Cerebellar nuclear complex (tissue), 1 donor: ENCODE measurements at regions not wholly inside any gene's neighbourhood (a gene's known extent, or its start where the extent isn't known, plus 50 kb on each side); places are given as distances from the start of the nearest gene placed in this dataset.

Source experiments
- DNase-seq, 2 experiments: peaks; one replicate each; lab custom pipeline; 2025; lab: John Stamatoyannopoulos, UW

DNA sequence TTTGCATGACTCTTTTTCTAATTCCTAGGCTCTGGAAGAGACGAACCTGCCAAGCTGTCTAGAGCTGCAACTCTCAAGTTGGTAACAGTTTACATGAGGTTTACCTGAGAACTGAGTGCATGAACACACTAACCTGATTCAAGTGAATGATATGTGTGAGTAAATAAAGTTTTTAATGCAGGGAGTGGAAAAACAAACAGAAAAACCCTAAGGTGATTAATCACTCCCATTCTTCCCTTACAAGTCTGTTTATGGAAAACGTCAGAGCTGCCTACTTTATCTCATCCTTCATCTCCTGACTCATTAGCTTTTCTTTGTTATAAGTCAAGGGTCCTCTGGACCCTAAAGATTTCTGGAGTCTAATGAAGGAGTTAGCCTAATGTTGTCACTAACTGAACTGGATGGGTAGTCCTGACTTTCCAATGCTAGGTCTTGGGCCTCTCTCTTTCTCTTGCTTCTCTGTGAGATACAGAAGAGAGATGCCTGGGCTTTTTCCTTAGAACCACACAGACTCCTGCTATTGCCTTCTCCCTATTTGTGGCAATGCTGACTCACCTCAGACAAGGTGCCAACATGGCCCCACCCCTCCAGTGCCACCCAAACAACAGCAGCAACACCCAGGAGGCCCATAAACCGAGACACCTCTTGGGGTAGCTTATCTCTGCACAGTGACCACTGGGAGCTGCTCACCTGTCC lies 952.4 kb downstream of the EPHA4 start:
- DNase-seq = no peak

GRCh38 chr2:220626603-220627002 lies 945.5 kb downstream of the EPHA4 start:
- DNase-seq = no peak

- DNase-seq = no peak
Measured at GRCh38 chr2:220628252-220628651, 943.9 kb downstream of the EPHA4 start.

DNA sequence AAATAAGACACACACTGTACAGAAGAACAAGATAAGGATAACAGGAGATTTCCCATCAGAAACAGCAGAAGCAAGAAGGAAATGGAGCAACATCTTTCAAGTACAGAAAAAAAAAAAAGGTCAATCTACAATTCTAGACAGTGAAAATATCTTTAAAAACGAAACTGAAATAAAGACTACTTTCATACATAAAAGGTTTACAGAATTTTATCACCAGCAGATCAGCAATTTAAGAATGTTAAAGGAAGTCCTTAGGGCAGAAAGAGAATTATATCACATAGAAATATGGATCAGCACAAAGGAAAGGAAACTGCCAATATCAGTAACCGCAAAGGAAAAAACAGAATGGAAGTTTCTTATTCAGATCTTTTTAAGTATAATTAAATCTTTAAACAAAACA lies 931.0 kb downstream of the EPHA4 start:
- no peak for DNase-seq

- no peak for DNase-seq
Measured at GRCh38 chr2:220646424-220646823, 925.7 kb downstream of the EPHA4 start.

GRCh38 chr2:220648628-220649027 lies 923.5 kb downstream of the EPHA4 start:
- no peak for DNase-seq

DNA sequence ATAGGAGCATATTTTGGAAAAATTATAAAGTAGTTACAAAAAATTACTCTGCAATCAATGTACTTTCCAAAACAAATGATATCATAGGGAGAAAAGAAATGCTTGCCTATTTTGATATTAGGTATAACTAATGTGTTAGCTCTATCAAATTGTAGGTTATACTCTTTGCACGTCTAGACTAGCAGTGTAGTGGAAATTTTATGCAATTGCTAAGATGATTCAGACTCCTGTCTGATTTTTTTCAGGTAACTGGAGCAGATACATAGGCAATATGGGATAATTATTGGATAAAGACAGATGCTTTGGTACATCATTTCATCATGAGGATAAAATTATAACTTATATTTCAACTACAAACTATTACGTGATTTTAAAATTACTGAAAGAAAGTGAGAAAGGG lies 918.3 kb downstream of the EPHA4 start:
- no peak for DNase-seq

- no peak for DNase-seq
Measured at GRCh38 chr2:220654322-220654721, 917.8 kb downstream of the EPHA4 start.

- DNase-seq = no peak
Measured at GRCh38 chr2:220660277-220661145, 911.6 kb downstream of the EPHA4 start.

DNA sequence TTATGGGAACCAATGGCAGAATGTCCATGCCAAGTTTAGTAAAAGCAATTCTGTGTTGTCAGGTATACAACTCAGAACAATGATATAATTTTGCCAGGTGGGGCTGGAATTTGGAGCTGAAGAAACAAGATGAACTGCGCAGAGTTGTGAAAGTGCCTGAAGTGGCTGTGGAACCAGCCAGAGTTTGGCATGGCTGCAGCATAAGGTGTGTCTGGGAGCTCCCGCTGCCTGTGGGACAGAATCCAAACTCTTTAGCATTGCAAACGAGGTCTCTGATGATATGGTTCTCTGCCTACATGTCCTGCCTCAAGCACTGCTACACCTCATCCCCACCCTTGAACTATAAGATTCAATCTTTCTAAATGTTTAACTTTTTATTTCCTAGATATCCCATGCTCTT lies 909.7 kb downstream of the EPHA4 start:
- no peak for DNase-seq

DNA sequence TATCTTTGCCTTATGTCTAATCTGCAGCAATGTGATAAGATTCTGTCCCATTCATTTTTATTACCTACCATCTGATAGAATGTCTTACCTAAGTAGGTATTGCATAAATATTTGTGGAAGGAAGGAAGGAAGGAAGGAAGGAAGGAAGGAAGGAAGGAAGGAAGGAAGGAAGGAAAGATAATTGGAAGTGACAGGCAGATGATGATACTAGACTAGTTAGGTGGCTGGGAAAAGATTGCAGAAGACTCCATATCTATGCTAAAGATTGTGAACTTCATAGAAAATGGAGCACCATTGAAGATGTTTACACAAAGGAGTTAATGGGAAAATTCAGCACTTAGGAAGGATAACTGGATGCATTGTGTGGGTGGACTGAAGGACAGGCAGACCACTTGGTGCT lies 909.0 kb downstream of the EPHA4 start:
- no peak for DNase-seq

- no peak for DNase-seq
Measured at GRCh38 chr2:220664272-220665107, 907.6 kb downstream of the EPHA4 start.

GRCh38 chr2:220665108-220665471 lies 907.0 kb downstream of the EPHA4 start:
- DNase-seq = no peak

- no peak for DNase-seq
Measured at GRCh38 chr2:220669324-220669723, 902.8 kb downstream of the EPHA4 start.

DNA sequence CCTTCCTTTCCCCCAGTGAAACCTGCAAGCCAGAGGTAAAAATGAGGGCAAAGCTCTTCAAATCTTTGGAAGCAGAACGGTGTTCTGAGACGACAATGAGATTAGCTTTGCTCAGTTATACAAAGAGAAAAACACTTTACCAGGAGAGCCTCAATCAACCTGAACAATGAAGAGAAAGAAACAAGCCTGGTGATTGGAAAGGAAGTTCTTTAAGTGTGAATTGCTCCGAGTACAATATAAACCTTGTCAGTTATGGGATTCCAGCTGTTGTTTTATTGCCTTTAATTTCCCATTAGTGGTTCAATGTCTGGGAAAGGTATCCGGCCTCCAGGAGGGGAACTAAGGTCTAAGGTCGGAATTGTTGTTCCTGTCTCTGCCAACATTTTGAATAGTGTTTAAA lies 901.6 kb downstream of the EPHA4 start:
- DNase-seq = no peak

DNA sequence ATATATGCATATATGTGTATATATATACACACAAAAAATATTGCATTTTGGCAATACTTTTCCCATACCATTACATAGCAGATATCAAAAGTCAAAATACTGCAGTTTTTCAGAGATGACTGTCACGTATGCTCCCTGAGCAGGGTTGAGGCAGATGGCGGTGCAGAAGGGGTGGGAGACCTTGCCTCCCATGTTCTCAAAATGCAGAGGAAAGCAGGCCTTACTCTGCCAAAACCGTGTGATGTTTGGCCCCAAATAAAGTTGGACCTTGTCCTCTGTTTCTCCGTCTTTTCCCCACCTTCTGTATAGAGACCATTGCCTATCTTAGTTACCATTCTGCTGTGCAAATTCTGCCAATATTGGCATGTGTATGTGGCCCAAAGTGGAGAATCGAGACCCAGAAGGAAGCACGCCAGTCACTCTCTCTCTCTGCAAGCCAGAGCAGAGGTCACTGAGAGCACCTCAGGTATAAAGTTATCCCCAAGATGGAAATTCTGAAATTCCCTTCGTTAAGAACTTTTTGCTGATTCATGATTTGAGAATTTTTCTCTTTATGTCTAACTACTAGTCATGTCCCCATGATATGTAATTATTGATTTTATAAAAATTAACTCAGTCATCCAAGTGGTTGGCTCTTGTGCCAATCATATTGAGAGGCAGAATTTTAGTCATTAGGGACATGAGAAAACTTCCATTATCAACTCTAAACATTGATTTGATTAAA lies 898.8 kb downstream of the EPHA4 start:
- DNase-seq = no peak

DNA sequence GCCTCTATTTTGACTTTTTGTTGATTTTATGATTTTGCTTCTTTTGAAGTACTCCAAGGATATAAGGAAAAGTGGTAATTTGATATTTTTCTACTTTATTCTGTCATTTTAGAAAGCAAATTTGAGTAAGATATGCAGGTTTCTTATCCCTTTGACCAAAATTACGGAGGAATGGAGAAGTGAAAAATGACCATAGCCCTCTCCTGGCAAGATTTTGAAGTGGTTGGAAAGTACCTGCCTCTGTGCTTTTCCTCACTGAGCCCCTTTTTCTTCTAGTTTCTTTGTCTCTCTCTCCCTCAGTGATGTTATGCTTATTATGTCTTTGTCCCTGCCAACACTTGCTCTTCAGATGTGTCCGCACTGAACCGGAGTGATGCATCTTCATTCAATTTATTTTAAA lies 898.1 kb downstream of the EPHA4 start:
- DNase-seq = no peak

DNA sequence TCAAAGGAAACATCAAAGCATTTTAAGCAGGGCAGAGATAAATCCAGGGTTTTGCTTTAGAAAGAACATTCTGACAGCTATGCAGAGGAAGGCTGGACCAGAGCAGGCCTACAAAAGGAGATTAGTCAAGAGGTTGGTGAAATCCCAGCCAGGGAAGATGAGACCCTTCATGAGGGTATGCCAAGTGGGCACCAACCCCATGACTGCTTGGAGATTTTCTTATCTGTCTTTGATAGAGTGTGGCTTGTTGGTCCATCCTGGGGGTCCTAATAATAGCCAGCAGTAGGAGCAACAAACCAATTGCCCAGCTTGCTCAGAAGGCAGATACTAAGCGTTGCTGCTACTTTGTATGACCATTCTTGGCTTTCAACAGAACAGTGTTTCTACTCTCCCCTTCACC lies 895.4 kb downstream of the EPHA4 start:
- DNase-seq = no peak

DNA sequence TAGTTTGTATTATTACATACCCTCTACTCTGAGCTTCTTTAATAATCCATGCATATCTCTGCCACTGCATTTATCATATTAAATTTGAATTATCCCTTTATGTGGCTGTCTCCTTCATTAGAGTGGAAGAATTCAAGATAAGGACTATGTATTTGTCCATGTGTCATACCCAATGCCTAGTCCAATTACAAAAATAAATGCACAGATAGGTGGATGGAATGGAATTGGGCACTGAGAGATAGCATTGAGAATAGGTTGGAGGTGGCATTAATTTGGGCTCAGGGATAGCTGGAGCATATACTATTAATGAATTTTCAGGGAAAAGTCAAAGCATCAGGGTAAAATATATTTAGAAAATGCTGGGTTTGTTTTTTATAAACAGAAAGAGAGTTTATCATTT lies 893.2 kb downstream of the EPHA4 start:
- no peak for DNase-seq

GRCh38 chr2:220682616-220683015 lies 889.5 kb downstream of the EPHA4 start:
- DNase-seq = no peak

GRCh38 chr2:220684099-220684498 lies 888.0 kb downstream of the EPHA4 start:
- no peak for DNase-seq
